ENCODE measurements at regions not wholly inside any gene's neighbourhood (a gene's known extent, or its start where the extent isn't known, plus 50 kb on each side); places are given as distances from the start of the nearest gene placed in this dataset.

DNA sequence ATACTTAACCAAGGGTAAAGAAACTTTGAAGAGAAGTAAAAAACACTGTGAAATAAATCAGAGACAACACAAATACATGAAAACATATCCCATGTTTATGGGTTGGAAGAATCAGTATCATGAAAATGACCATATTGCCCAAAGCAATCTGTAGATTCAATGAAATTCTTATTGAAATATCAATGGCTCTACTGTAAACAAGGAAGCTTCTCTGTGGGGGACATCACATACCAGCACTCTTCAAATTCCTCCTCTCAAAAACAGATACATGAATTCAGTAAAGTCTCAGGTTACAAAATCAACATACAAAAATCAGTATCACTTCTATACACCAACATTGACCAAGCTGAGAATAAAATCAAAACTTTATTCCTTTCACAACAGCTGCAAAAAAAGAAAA lies 63.5 kb upstream of the CNTNAP5 start:
- no peaks in the 10 kb centered on the region for H3K36me3 ChIP-seq (ENCODE audit: low read depth)
- H3K4me3 ChIP-seq: no peak overlapping the region
- DNase-seq (no peak), ATAC-seq (no peak)
- H3K4me1 ChIP-seq (ENCODE audit: low read depth): no peaks in the 10 kb centered on the region
- intact Hi-C loops (cut with DNase I, micrococcal nuclease): no loop called here
- TF ChIP-seq, protein P1, sequence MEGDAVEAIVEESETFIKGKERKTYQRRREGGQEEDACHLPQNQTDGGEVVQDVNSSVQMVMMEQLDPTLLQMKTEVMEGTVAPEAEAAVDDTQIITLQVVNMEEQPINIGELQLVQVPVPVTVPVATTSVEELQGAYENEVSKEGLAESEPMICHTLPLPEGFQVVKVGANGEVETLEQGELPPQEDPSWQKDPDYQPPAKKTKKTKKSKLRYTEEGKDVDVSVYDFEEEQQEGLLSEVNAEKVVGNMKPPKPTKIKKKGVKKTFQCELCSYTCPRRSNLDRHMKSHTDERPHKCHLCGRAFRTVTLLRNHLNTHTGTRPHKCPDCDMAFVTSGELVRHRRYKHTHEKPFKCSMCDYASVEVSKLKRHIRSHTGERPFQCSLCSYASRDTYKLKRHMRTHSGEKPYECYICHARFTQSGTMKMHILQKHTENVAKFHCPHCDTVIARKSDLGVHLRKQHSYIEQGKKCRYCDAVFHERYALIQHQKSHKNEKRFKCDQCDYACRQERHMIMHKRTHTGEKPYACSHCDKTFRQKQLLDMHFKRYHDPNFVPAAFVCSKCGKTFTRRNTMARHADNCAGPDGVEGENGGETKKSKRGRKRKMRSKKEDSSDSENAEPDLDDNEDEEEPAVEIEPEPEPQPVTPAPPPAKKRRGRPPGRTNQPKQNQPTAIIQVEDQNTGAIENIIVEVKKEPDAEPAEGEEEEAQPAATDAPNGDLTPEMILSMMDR (IDR thresholded peaks at IDR 0.05): no peak
- H3K9me3 ChIP-seq: peaks cover 5% of the 10 kb centered on the region

DNA sequence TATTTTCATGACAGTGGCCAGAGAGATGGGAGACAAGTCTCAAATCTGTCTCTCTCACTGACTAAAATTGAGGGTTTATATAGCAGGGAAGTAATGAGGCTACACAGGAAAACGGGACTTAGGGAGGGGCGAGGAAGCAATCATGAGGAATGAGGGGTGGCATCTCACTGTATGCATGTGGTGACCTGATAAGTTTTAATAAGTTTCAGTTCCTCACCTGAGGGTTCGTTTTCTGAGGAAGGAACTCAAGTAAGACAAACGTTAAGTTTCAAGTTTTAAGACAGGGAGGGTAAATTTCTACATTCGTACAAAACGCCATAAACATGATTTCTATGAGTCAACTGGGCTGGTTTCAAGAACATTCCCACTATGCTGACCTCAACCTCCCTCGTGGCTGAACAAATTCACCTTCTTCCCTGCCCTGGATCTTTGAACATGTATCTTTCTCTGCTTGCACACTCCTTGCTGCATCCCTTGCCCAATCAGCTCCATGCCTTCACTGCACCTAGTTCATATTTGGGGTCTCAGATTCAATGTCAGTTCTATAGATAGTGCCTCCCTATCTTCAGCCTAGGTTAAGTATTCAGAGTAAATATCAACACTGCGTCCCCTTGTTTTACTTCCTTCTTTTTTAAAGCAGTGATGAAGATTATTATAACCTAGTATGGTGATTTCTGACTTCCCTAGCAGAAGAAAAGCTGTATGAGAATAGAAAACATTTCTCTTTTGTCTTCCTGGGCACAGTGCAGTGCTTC lies 53.3 kb upstream of the CNTNAP5 start:
- Histone ChIP-seq H3K36me3 (ENCODE audit: low read depth) (no peaks in the 10 kb centered on the region), H3K9me3 (peaks cover 8% of the 10 kb centered on the region), H3K4me3 (no peak overlapping the region), H3K4me1 (ENCODE audit: low read depth) (no peaks in the 10 kb centered on the region)
- DNase-seq (no peak), ATAC-seq (no peak)
- TF ChIP-seq, protein P1 (IDR thresholded peaks at IDR 0.05): no peak
- intact Hi-C loops (cut with DNase I, micrococcal nuclease): no loop called here
